ENCODE measurements at regions not wholly inside any gene's neighbourhood (a gene's known extent, or its start where the extent isn't known, plus 50 kb on each side); places are given as distances from the start of the nearest gene placed in this dataset.

GRCh38 chr10:125343118-125343925 is 183.0 kb upstream of the CTBP2 start:
- H3K4me1 Mint-ChIP-seq = peaks cover 2% of the 10 kb centered on the region
- no peak for TF ChIP-seq CTCF (IDR thresholded peaks at IDR 0.05)
- H3K27ac Mint-ChIP-seq = no peak overlapping the region
- intact Hi-C loops (cut with micrococcal nuclease) = no loop called here
- DNase-seq (no peak), ATAC-seq (ENCODE audit: low read depth) (no peak)
- H3K36me3 Mint-ChIP-seq (ENCODE audit: low read depth) = no peaks in the 10 kb centered on the region
- H3K4me3 Mint-ChIP-seq = no peak overlapping the region
- H3K27me3 Mint-ChIP-seq = peaks cover 4% of the 10 kb centered on the region
- POLR2A ChIA-PET = no interaction called here
- peaks cover 4% of the 10 kb centered on the region for H3K9me3 Mint-ChIP-seq
- CTCF ChIA-PET = interaction anchor here (1.5 to 2.5 kb wide), 2 partner anchors 295 to 351 kb away, joined by 3 to 10 read pairs; no protein-coding TSS in a partner anchor

DNA sequence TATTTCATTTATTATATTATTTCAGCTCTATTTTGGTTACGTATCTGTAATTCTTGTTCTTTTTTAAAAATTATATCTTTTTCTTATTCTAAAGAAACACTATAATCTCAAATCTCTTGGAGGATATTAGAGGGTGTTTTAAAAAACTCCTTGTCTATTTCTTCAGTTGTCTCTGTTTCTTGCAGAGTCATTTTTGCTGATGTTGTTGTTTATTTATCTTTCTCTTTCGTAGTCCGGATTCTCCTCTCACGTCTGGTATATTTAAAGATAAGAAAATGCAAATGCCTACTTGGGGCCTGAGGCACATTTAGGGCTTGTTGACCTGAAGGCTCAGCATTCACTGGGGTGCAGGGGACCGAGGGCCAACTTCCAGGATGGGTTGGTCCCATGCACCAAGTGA is 181.2 kb upstream of the CTBP2 start:
- no peak overlapping the region for H3K27ac Mint-ChIP-seq
- POLR2A ChIA-PET = no interaction called here
- intact Hi-C loops (cut with micrococcal nuclease) = no loop called here

GRCh38 chr10:125340903-125341302 is 180.5 kb upstream of the CTBP2 start:
- H3K27ac Mint-ChIP-seq = no peak overlapping the region
- intact Hi-C loops (cut with micrococcal nuclease) = no loop called here
- H3K4me3 Mint-ChIP-seq = no peak overlapping the region
- ChIA-PET POLR2A (no interaction called here), CTCF (no interaction called here)
- peaks cover 2% of the 10 kb centered on the region for H3K4me1 Mint-ChIP-seq
- H3K36me3 Mint-ChIP-seq (ENCODE audit: low read depth) = no peaks in the 10 kb centered on the region
- H3K9me3 Mint-ChIP-seq = peaks cover 4% of the 10 kb centered on the region
- TF ChIP-seq CTCF (IDR thresholded peaks at IDR 0.05) = no peak
- ATAC-seq (ENCODE audit: low read depth) (no peak), DNase-seq (no peak)
- peaks cover 4% of the 10 kb centered on the region for H3K27me3 Mint-ChIP-seq

More for the DNA sequence above, 181.2 kb upstream of the CTBP2 start:
- H3K4me1 Mint-ChIP-seq = peaks cover 2% of the 10 kb centered on the region
- ATAC-seq (ENCODE audit: low read depth) (no peak), DNase-seq (no peak)
- peaks cover 4% of the 10 kb centered on the region for H3K9me3 Mint-ChIP-seq
- no peak overlapping the region for H3K4me3 Mint-ChIP-seq
- CTCF ChIA-PET = no interaction called here
- TF ChIP-seq CTCF (IDR thresholded peaks at IDR 0.05) = no peak
- H3K27me3 Mint-ChIP-seq = peaks cover 4% of the 10 kb centered on the region
- H3K36me3 Mint-ChIP-seq (ENCODE audit: low read depth) = no peaks in the 10 kb centered on the region

DNA sequence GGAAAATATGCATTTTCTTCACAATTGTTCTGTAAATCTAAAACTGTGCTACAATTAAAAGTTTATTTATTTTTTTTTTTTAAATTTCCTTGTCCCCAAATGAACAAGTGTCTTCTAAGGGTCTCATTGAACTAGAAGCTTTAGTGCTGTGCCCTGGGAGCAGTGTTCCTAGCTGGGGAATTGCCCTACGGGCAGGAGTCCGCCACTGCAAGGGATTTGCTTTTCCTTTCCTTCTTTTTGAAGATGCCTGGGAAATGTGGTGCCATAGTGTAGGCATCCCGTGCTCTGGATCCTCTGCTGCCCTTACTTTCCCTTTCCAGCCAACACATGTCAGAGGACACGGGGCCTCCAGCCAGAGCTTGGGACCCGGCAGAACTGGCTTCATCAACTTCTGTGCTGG is 177.1 kb upstream of the CTBP2 start:
- ATAC-seq (ENCODE audit: low read depth) (no peak), DNase-seq (no peak)
- H3K4me1 Mint-ChIP-seq = no peaks in the 10 kb centered on the region
- no peaks in the 10 kb centered on the region for H3K36me3 Mint-ChIP-seq (ENCODE audit: low read depth)
- intact Hi-C loops (cut with micrococcal nuclease) = no loop called here
- ChIA-PET CTCF (no interaction called here), POLR2A (no interaction called here)
- no peak overlapping the region for H3K4me3 Mint-ChIP-seq
- H3K9me3 Mint-ChIP-seq = peaks cover 4% of the 10 kb centered on the region
- TF ChIP-seq CTCF (IDR thresholded peaks at IDR 0.05) = no peak
- peaks cover 5% of the 10 kb centered on the region for H3K27me3 Mint-ChIP-seq
- H3K27ac Mint-ChIP-seq = no peak overlapping the region

DNA sequence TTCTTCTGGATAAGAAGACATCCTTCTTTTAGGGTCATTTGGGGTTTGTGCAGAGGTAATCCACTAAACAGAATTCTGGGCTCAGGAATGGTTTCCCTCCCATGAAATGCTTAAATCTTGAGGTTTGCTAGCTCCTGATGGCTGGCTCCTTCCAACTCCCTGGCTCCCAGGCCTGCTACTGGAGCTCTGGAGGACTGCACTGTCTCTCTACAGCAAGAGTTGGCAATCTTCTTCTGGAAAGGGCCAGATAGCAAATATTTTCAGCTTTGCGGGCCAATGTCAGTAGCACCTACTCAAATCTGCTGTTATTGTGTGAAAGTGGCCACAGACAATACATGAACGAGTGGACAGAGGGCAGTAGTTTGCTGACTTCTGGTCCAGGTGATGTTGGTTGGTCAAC is 174.2 kb upstream of the CTBP2 start:
- intact Hi-C loops (cut with micrococcal nuclease) = no loop called here
- H3K4me1 Mint-ChIP-seq = no peaks in the 10 kb centered on the region
- DNase-seq = no peak
- ChIA-PET POLR2A (no interaction called here), CTCF (no interaction called here)
- TF ChIP-seq CTCF (IDR thresholded peaks at IDR 0.05) = no peak
- H3K27me3 Mint-ChIP-seq = peaks cover 8% of the 10 kb centered on the region
- no peak overlapping the region for H3K4me3 Mint-ChIP-seq
- H3K36me3 Mint-ChIP-seq (ENCODE audit: low read depth) = no peaks in the 10 kb centered on the region
- no peak overlapping the region for H3K27ac Mint-ChIP-seq
- no peaks in the 10 kb centered on the region for H3K9me3 Mint-ChIP-seq
- ATAC-seq (ENCODE audit: low read depth) = no peak
